ENCODE measurements at regions not wholly inside any gene's neighbourhood (a gene's known extent, or its start where the extent isn't known, plus 50 kb on each side); places are given as distances from the start of the nearest gene placed in this dataset.

GRCh38 chr12:61011767-61012423, 1248.3 kb upstream of the USP15 start:
- no peak for TF ChIP-seq GABPA (IDR thresholded peaks at IDR 0.05; ENCODE audit: borderline replicate concordance, insufficient read depth, low read length)
- no peak for TF ChIP-seq HDAC2 (IDR thresholded peaks at IDR 0.05; ENCODE audit: borderline replicate concordance in 1 of 2, low read depth in 2 of 2, low read length in 2 of 2)
- TF ChIP-seq POLR2A (IDR thresholded peaks at IDR 0.05; ENCODE audit: control extremely low read depth in 1 of 2, low read depth in 2 of 2, low read length in 2 of 2), result no peak
- TF ChIP-seq CTCF (IDR thresholded peaks at IDR 0.05; ENCODE audit: control extremely low read depth in 1 of 3, insufficient read depth in 1 of 3, low read depth in 1 of 3, low read length in 3 of 3), result no peak
- no peak for TF ChIP-seq ZNF274 (IDR thresholded peaks at IDR 0.05; ENCODE audit: borderline replicate concordance, extremely low read depth, low read length)
- TF ChIP-seq RFX5 (IDR thresholded peaks at IDR 0.05; ENCODE audit: borderline replicate concordance, low read depth, low read length), result no peak
- TF ChIP-seq USF2 (IDR thresholded peaks at IDR 0.05; ENCODE audit: low read length), result no peak
- TF ChIP-seq SRF (IDR thresholded peaks at IDR 0.05; ENCODE audit: low read depth, low read length), result no peak
- no peak for TF ChIP-seq RXRA (IDR thresholded peaks at IDR 0.05; ENCODE audit: insufficient read depth, low read depth, low read length)
- TF ChIP-seq NRF1 (IDR thresholded peaks at IDR 0.05; ENCODE audit: low read depth, low read length), result no peak
- no peak for TF ChIP-seq E2F6 (IDR thresholded peaks at IDR 0.05)
- no peak for TF ChIP-seq SIN3A (conservative IDR thresholded peaks at IDR 0.05 in 1 of 2, IDR thresholded peaks at IDR 0.05 in 1 of 2; ENCODE audit: low read depth in 1 of 2, low read length in 2 of 2)
